ENCODE measurements at regions not wholly inside any gene's neighbourhood (a gene's known extent, or its start where the extent isn't known, plus 50 kb on each side); places are given as distances from the start of the nearest gene placed in this dataset.
"Not testable (repeated sequence)": the region's sequence is repeated elsewhere in the genome, so short reads cannot be mapped to it uniquely, and the experiment has no call there.

DNA sequence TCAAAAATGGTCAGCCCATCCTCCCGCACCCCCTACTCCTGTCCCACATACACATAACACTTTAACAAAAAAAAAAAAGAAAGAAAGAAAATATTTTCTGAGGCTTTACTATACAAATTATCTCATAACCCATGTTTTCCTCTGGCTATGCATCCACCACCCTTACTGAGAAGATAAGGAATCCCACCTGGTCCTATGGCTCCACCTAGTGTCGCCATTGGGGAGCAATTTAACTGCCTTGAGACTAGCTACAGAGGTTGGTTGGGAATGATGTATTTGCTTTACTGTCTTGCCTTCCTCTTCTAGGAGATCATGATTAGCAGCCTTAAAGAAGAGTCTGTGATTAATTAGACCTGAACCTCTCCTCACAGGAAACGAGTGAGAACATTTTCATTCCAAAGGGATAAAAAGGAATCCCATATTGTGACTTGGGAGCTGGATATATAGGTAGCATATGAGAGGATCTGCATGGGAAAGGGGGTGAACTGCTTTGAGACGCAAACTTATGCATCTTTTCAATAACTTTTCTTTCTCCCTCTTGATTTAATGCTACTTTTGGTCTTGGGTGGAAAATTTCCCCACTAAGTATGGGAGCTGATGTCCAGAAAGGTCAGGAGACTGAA, 77.7 kb upstream of the SELENOP start:
- DNase-seq = peak; percentile 57

DNA sequence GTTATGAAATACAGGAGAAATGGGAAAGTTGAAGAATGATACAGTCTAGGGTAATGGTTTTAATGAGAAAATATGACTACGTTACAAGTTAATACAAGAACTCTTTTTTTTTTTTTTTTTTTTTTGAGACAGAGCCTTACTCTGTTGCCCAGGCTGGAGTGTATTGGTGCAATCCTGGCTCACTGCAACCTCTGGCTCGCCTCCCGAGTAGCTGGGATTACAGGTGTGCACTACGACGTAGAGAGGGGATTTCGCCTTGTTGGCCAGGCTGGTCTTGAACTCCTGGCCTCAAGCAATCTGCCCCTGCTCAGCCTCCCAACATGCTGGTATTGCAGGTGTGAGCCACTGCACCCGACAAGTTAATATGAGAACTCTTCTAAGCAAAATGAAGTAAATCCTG, 77.1 kb upstream of the SELENOP start:
- no peak for DNase-seq

- no peak for DNase-seq
Measured at GRCh38 chr5:42887575-42887974, 75.9 kb upstream of the SELENOP start.

DNA sequence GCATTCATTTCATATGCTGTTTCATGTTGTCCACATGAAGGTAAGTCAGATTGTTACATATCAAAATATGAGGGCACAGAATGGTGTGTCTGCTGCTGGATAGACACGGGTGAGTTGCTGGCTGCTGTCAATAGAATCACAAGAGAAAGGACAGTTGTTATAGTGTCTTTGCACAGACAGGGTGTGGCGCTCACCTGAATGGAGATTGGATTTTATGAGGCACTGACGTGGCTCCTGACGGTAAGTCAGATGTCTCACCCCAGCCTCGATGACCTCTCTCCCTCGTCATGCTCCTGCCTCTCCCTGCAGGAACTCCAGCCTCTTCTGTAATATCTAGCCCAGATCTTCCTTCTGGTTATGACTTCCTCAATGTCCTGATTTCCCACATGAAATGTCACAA, 75.4 kb upstream of the SELENOP start:
- DNase-seq = no peak

- DNase-seq = no peak
Measured at GRCh38 chr5:42886635-42887034, 74.9 kb upstream of the SELENOP start.

GRCh38 chr5:42884326-42884725, 72.6 kb upstream of the SELENOP start:
- no peak for DNase-seq

DNA sequence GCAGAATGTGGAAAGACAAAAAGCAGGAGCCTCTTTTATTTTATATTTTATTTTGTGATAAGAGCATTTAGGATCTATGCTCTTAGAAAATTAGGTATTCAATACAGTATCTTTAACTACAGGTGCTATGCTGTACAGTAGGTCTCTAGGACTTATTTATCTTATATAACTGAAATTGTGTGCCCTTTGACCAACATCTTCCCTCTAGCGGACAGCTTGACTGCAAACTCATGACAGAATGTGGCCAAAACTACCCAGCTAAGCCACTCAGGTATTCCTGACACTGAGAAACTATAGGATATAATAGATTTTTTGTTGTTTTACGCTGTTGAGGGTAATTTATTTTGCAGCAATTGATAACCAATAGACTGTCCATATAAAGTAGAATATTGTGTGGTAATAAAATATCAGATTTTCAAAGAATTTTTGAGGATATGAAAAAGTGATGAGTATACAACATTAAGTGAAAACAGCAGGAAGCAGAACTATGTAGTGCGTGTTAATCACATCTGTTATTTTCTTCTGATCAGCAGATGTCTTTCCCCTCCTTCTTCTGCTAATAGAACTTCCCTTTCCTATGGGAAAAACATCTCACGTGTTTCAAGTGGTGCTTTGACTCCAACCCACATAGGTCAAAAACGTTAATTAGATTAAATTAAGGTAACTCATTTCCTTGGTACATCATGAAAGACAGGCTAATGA, 69.9 kb upstream of the SELENOP start:
- no peak for DNase-seq

DNA sequence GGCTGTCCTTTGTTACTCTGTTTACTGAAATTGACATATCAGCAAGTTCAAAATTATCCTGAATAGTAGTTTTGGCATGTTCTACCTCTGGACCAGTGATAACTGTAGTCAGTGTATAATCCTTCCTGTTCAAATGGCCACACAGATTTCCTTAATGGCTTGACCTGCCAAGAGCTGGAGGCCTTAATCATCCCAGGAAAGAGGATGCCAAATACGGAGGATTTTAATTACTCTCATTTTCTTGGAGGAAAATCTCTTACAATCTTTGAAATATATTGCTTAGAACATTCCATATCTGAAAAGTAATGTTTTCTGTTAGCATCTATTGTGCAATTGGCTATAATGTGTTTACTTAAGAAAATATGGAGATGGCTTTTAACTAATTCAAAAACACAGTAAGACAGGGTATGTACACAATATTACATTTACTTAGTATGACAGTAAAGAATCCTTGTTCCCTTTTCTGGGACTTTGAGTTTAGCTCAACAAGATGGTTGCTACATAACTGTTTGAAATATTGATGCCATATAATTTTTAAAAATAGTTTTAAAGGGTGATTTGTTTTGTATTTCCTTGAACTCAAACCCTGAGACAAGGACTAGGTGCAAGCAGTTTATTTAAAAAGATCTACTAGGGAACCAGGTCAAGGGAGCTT, 68.9 kb upstream of the SELENOP start:
- no peak for DNase-seq

DNA sequence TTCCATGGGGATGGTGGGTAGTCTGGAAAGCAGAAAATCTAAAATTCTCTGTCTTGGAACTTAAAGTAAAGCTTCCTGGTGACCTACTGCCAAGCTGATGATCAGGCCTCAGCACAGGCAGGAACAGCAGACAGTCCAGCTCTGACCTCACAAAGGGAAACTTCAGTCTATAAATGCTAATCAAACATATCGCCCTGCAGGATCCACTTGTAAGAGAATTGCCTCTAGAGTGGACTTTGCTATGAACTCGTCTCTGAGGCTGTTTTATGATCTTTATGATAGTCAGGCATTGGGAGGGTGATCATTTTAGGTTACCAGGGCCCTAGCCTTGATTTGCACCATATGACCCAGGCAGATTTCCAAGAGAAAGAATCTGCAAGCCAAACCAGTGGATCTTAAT, 67.6 kb upstream of the SELENOP start:
- DNase-seq = no peak

DNA sequence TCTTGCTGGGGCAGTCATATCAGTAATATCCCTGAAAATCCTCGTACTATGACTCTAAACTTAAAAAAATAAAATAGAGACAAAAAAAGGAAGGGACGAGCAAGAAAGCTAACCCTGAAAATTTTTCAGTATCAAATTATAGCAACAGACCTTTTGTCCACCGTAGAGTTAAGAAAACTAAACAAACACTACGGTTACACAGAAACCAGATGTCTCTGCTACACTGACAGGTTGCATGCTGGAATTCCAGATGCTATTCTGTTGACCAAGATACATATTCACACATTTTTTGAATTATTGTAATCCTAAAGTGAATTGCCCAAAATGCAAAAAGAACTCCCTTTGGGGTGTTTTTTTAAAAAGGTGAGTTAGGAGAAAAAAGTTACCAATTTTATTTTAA, 66.9 kb upstream of the SELENOP start:
- no peak for DNase-seq

- DNase-seq = no peak
Measured at GRCh38 chr5:42878041-42878440, 66.3 kb upstream of the SELENOP start.

GRCh38 chr5:42877431-42877830, 65.7 kb upstream of the SELENOP start:
- no peak for DNase-seq

DNA sequence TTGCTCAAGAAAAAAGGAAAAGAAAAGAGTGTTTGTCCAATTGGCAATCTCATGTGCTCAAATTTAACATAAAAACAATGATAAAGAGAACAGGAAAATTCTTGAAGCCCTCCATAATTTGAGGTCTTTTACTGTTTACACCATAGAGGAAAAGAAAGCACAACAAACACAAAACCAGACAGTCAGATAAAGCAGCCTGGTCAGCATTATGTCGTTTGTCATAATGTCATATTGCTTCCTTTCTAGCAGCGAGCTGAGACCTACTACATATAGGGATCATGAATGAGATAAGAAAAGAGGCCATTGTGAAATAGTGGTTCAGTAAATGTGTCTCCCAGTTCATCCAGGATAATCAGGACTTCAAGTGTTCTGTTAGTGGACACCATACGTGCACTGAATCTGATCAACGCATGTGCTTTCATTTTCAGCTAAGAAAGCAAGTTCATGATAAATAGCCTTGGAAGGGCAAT, 64.7 kb upstream of the SELENOP start:
- DNase-seq = no peak

DNA sequence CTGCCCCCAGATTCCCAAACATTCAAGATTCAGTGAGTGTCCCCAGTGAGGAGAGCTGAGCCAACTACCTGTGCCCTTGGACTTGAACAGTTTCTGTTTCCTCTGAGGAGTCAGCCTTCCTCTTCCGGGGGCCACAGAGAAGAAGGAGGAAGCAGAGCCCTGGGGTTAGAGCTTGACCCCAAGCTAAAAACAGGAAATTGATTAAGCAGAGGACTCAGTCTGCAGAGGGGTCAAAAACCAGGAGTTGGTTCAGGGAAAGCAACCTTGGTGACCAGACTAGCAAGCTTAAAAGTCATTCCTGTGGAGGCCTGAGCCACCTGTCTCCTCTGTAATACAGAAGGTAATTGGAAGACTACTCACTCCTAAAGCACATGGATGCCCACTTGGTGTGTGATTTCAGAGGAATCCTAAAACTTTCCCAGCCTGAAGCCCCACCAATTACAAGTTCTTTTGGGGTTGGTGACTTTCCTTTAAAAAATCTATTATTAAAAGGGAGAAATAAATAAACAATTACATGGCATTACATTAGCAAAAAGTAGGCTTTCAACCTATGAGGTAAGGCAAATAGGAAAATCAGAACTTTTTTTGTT, 64.2 kb upstream of the SELENOP start:
- DNase-seq = no peak

DNA sequence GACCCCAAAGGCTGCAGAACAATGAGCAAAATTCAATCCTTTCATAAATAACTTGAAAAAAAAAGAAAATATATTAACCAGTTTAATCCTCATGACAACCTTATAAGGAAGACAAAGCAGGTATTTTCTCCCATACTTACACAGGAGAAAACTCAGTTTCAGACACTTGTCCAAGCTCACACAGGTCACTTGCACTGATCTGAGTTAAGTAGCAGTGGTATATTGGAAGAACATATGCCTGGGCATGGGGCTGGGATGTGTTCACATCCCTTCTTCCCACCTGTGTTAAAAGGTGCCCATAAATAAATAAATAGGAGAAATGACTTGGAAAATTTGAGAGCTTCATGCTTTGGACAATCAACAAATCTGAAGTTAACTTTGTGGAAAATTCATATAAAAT, 63.5 kb upstream of the SELENOP start:
- no peak for DNase-seq

DNA sequence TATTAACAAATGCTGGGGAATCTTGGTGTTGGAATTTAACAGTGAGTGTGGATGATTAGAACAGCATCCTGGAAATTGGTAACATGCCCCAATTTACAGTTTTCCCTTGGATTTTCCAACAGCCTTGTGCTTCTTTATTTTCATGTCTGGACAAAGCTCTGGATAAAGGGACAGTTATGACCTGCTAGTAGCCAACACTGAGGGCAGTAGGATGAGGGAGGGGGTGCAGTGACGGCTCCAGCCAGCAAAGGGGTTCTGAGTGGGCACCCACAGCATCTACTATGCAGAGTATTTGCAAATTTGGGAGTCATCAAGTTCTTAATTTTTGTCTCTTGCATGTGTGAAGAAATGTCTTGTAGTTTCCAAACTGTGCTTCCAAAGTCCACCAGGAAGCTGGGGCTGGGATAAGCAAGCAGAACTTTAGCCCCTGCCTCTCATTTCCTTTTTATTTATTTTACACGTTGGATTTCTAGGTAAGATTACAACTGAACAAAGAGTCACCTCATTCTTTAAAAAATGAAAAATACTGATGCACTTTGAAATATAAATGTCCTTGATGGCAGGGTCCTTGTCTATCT, 63.0 kb upstream of the SELENOP start:
- no peak for DNase-seq

- DNase-seq = no peak
Measured at GRCh38 chr5:42872865-42873264, 61.2 kb upstream of the SELENOP start.

DNA sequence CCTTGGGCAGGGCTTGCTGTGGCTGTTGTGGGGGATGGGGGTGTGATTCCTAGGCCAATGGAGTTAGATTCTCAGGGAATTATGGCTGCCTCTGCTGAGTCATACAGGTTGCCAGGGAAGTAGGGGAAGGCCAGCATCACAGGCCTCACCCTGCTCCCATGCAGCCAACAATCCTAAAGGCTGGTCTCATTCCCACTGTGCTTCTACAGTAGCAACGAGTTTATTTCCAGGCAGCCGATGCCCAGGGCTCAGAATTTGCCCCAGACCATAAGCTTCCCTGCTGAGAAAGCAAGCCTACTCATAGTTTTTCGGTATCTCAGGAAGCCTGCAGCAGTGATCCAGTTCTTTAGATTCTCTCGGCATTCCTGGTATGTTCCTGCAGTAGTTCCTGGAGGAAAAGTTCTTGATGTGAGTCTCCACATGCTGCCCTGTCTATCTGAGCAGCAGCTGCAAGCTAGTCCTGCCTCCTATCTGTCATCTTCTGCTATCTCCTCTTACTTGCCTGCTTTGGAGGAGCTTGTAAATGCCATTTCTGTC, 59.3 kb upstream of the SELENOP start:
- DNase-seq = no peak

- DNase-seq = not testable (repeated sequence)
Measured at GRCh38 chr5:42868417-42868816, 56.7 kb upstream of the SELENOP start.

DNA sequence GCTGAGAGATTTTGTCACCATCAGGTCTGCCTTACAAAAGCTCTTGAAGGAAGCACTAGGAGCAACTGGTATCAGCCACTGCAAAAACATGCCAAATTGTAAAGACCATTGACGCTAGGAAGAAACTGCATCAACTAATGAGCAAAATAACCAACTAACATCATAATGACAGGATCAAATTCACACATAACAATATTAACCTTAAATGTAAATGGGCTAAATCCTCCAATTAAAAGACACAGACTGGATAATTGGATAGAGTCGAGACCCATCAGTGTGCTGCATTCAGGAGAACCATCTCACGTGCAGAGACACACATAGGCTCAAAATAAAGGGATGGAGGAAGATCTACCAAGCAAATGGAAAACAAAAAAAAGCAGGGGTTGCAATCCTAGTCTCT, 53.1 kb upstream of the SELENOP start:
- not testable (repeated sequence) for DNase-seq

All from stimulated activated CD4-positive, alpha-beta T cell treated with anti-CD3 and anti-CD28 coated beads, Interleukin-4, amount 100 ng/mL, for 1 hour (primary cell).